Stimulated activated CD4-positive, alpha-beta T cell treated with anti-CD3 and anti-CD28 coated beads, Interleukin-1b, Interleukin-23, amount 100 ng/mL, for 48 hours (primary cell): ENCODE measurements at regions not wholly inside any gene's neighbourhood (a gene's known extent, or its start where the extent isn't known, plus 50 kb on each side); places are given as distances from the start of the nearest gene placed in this dataset.

Experiments
- DNase-seq: peaks from one replicate; pipeline ENCODE4 v3.0.0-alpha.2; 2020

- DNase-seq = no peak
These were observed 87.8 kb downstream of the PMP22 start for GRCh38 chr17:15177343-15177742.

- no peak for DNase-seq
These were observed 89.8 kb downstream of the PMP22 start for GRCh38 chr17:15175356-15175755.

DNA sequence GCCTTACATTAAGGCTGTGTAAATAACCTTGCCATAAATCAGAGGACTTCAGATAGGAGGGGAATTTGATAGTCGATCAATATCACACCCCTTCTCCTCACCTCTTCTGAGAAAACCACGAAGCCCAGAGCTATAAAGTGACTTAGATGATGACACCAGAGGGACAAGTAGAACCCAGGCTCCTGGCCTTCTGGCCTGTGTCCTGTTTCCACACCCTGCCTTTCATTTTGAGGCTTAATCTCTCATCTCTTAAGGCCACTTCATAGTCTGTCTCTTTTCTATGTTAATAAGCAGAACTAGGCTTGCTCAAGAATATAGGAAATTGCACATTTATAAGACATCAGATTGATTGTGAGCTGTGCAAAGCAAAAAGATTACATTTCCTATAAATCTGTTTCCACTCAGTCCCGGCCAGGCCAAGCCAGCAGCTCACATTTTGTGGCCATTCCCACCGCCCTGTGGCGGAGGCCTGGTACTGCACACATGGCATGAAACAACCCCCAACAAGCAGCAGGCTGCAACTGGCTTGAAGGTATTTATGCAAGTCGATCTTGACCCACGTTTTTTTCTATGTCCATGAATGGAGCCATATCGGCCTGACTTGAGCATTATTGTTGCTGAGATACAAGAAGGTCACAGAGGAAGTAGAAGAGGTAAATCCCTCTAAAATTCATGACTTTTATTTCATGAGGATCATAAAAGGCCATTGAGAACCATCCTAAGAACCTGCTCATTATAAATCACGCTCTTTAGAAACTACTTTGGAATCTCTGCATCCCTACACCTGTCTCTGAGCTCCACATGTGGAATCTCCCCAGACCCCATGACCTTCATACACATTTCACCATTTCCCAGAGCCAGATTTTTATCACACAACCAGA is 93.7 kb downstream of the PMP22 start:
- DNase-seq = peak; percentile 34

DNA sequence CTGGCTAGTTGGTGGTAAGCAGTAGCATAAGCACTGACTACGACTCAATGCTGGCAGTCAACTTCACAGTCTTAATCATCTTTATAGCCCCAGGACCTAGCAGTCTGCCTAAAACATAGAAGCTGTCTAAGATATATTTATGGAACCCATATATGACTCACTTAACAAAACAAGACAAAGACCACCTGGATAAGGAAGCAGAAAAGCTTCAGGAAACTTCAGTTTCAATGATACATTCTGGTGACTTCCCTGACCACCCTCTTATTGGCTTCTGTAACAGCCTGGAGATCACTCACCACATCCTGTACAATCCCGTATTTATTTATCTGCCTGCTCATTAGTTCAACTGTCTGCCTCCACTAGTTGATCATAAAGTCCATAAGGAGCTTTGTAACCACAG is 95.5 kb downstream of the PMP22 start:
- no peak for DNase-seq

DNA sequence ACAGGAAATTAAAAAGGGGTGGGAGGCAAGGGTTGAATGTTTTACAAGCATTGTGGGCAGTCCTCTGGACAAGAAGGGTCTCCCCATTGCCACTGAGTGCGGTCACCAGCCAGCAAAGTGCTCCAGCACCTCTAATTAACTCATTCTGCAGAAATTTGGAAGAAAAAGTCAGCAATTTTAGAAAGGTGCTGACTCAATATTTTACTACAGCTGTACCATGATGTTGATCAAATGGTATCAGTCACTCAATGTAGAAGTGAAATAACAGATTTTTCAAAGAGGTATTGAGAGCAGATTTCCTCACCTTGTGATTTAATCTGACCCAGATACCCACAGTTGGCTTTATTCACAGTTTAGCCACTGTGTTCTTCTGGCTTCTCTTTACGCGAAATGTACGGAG is 96.7 kb downstream of the PMP22 start:
- no peak for DNase-seq

DNA sequence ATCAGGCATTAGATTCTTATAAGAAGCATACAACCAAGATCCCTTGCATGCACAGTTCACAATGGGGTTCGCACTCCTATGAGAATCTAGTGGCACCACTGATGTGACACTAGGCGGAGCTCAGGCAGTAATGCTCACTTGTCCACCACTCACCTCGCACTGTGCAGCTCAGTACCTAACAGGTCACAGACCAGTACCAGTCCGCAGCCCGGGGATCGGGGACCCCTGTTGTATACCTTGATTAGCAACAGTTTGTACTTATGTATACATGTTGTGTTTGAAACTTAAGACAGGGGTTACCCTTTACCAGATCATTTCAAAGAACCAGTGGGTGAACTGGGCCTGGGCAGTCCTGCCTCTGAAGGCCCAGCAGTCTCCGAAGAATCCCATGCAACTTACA is 103.7 kb downstream of the PMP22 start:
- no peak for DNase-seq

GRCh38 chr17:15157051-15157450 is 108.1 kb downstream of the PMP22 start:
- no peak for DNase-seq

- no peak for DNase-seq
These were observed 110.5 kb downstream of the PMP22 start for GRCh38 chr17:15154618-15155017.

GRCh38 chr17:15145621-15146020 is 119.5 kb downstream of the PMP22 start:
- DNase-seq = no peak

GRCh38 chr17:15143524-15143923 is 121.6 kb downstream of the PMP22 start:
- DNase-seq = no peak

- DNase-seq = no peak
These were observed 130.8 kb downstream of the PMP22 start for GRCh38 chr17:15134363-15134762.

DNA sequence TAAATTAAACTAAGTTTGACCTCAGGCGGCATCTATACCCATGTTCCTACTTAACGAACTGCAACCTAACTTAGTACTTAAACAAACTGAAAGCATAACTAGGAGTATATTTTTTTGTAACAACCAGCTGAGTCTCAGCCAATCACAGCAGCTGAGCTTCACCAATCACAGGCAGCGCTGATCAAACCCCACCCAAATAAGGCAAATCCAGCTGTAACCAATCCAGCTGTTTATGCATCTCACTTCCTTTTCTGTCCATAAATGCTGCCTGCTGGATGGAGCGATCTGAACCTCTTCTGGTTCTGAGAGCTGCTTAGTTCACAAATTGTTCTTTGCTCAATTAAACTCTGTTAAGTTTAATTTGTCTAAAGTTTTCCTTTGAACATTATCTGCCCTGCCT is 131.3 kb downstream of the PMP22 start:
- no peak for DNase-seq

DNA sequence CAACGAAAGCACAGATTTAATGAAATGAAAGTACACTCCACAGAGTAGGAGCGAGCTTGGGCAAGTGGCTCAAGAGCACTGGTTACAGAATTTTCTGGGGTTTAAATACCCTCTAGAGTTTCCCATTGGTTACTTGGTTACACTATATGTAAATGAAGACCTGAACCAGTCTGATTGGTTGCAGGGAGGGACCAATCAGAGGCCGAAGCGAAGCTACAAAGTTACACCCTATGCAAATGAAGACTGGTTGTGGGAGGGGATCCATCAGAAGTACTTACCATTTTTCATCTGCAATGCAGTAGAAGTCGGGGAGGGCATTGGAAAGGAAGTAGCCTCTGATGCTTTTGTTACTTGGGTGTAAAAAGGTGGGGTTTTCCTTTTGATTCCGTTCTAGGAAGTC is 132.0 kb downstream of the PMP22 start:
- DNase-seq = no peak

- no peak for DNase-seq
These were observed 134.7 kb downstream of the PMP22 start for GRCh38 chr17:15130426-15130825.

DNA sequence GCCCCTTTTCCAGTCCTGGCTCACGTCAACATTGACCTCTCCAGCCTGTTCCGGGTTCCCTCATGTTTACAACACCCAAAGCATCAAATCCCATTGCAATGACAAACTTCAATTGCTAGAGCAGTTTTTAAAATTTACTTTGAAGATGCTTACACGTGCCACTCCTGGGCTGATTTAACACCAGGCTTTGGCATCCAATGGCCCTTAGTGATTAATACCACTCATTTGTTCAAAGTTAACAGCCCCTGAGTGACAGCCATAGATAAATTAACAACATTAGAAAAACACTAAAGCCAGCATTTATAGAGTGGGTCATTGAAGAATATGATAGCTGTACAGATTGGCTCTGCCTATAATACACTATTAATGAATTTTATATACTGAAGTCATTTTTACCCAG is 135.1 kb downstream of the PMP22 start:
- no peak for DNase-seq

- no peak for DNase-seq
These were observed 140.4 kb downstream of the PMP22 start for GRCh38 chr17:15124746-15125145.

GRCh38 chr17:15124264-15124595 is 140.9 kb downstream of the PMP22 start:
- no peak for DNase-seq

DNA sequence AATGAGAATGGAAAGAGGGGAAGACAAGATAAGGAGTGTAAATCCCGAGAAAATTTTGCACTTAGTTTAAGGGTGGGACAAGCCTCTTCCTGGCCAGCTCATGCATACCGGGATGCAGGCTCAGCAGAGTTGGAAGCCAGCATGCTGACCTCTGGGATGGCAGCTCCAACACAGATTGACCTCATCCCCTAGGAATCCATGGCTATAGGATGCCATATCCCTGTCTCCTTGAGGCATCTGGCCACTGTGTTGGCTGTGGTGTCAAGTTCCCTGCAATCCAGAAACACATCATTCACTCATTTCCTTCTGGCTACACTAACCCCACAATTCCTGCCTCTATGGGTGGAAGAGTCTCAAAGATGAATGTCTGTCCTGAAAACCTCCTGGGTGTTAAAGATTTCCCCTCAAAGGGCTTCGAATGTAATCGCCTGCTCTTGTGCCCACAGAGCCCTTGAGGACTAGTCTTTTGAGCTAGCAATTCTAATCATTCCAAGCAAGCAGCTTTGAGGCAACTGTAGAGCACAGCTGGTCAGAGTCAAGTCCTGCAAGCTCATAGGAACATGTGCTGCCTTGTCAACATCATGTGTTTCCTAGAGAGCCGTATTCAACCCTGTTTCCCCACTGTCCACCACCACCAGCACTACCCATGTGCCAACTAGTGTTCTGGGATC is 141.4 kb downstream of the PMP22 start:
- no peak for DNase-seq

- DNase-seq = no peak
These were observed 142.3 kb downstream of the PMP22 start for GRCh38 chr17:15122857-15123256.

DNA sequence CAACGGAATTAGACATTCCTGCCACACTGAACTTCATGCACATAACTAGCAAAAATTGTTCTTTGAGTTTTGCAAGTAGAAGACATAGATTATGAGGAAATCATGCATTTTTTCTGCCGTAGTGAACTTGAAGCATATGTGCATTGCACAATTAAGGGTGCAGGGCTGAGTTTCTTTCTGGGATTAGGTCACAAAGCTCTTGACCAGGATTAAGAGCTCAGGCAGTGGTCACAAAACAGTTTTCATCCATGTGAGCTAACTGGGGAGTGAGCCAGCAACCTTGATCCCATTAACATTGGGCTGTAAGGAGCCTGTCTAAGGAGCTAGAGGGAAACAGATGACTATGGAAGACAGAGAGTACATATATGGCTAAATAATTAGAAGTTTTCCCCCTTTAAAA is 143.7 kb downstream of the PMP22 start:
- no peak for DNase-seq

DNA sequence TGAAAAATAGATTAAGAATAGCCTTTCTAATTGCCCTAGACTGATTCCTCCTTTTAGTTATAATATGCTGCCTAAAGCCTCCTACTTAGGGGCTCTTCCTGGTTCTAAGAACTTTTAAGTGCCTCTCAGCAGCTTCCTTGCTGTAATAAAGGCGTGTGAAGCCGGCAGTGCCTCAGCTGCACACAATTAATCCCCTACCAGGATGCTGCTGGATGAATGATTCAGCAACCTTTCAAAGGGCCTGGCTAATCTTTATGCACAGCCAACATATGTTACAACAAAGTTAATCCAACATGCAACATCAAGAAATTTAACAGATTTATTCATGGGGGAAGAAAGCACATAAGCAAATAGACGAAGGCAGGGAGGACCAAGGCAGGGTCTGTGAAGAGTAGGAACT is 145.2 kb downstream of the PMP22 start:
- DNase-seq = no peak

GRCh38 chr17:15117239-15117638 is 147.9 kb downstream of the PMP22 start:
- DNase-seq = no peak

GRCh38 chr17:15112846-15113617 is 152.1 kb downstream of the PMP22 start:
- no peak for DNase-seq

DNA sequence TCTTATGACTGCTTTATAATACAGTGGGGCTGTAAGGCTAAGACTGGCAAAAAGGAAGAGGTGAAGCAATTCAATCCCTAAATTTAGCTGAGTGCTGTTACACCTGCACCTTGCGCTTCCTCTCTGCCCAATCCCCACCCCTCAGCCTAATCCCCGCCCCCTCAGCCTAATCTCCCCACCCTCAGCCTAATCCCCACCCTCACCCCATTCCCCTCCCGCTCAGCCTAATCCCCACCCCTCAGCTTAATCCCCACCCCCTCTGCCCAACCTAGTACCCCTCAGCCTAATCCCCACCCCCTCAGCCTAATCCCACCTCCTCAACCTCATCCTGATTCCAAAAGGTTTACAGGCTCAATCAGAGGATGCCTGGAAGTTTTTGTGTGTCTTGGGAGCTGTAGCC is 155.5 kb downstream of the PMP22 start:
- DNase-seq = no peak
